RPMI8226 (cell line): ENCODE measurements at regions not wholly inside any gene's neighbourhood (a gene's known extent, or its start where the extent isn't known, plus 50 kb on each side); places are given as distances from the start of the nearest gene placed in this dataset.

Experiments
- DNase-seq: peaks from one replicate; pipeline ENCODE4 v3.0.0-alpha.2; 2015

- no peak for DNase-seq
These were observed 736.5 kb downstream of the EPHA4 start for GRCh38 chr2:220835583-220835982.

- DNase-seq: no peak
These were observed 734.9 kb downstream of the EPHA4 start for GRCh38 chr2:220837226-220837625.

- no peak for DNase-seq
These were observed 729.0 kb downstream of the EPHA4 start for GRCh38 chr2:220842901-220843665.

GRCh38 chr2:220845766-220846273, 726.3 kb downstream of the EPHA4 start:
- no peak for DNase-seq

GRCh38 chr2:220847006-220847405, 725.1 kb downstream of the EPHA4 start:
- no peak for DNase-seq

GRCh38 chr2:220847589-220847988, 724.5 kb downstream of the EPHA4 start:
- no peak for DNase-seq

GRCh38 chr2:220849433-220849832, 722.7 kb downstream of the EPHA4 start:
- no peak for DNase-seq

- no peak for DNase-seq
These were observed 722.0 kb downstream of the EPHA4 start for GRCh38 chr2:220850116-220850515.

- DNase-seq: no peak
These were observed 716.8 kb downstream of the EPHA4 start for GRCh38 chr2:220855296-220855695.

- DNase-seq: no peak
These were observed 715.6 kb downstream of the EPHA4 start for GRCh38 chr2:220856486-220856885.

- DNase-seq: no peak
These were observed 714.7 kb downstream of the EPHA4 start for GRCh38 chr2:220857368-220857767.

GRCh38 chr2:220858101-220858500, 714.0 kb downstream of the EPHA4 start:
- no peak for DNase-seq

- no peak for DNase-seq
These were observed 700.2 kb downstream of the EPHA4 start for GRCh38 chr2:220871909-220872308.

- DNase-seq: no peak
These were observed 695.9 kb downstream of the EPHA4 start for GRCh38 chr2:220876080-220876824.

- DNase-seq: no peak
These were observed 694.6 kb downstream of the EPHA4 start for GRCh38 chr2:220877491-220877890.

- DNase-seq: no peak
These were observed 694.2 kb downstream of the EPHA4 start for GRCh38 chr2:220877897-220878296.

- no peak for DNase-seq
These were observed 691.2 kb downstream of the EPHA4 start for GRCh38 chr2:220880623-220881596.

GRCh38 chr2:220882507-220882906, 689.6 kb downstream of the EPHA4 start:
- no peak for DNase-seq

GRCh38 chr2:220885593-220885992, 686.5 kb downstream of the EPHA4 start:
- no peak for DNase-seq

GRCh38 chr2:220887271-220887870, 684.7 kb downstream of the EPHA4 start:
- no peak for DNase-seq

- DNase-seq: no peak
These were observed 684.2 kb downstream of the EPHA4 start for GRCh38 chr2:220887876-220888275.

- DNase-seq: no peak
These were observed 681.2 kb downstream of the EPHA4 start for GRCh38 chr2:220890931-220891330.

- no peak for DNase-seq
These were observed 680.7 kb downstream of the EPHA4 start for GRCh38 chr2:220891405-220891804.
